H4 (cell line): ENCODE measurements at regions not wholly inside any gene's neighbourhood (a gene's known extent, or its start where the extent isn't known, plus 50 kb on each side); places are given as distances from the start of the nearest gene placed in this dataset.
A peak's percentile ranks its signal among the peaks of the same experiment; 100 is the strongest.
"Not testable (repeated sequence)": the region's sequence is repeated elsewhere in the genome, so short reads cannot be mapped to it uniquely, and the experiment has no call there.

Source experiments
- DNase-seq: peaks from one replicate; pipeline ENCODE4 v3.0.0-alpha.2; 2015; ENCODE audit warnings: low spot score

- no peak for DNase-seq
Observed at GRCh38 chr11:29484548-29484947, 532.3 kb downstream of the KCNA4 start.

GRCh38 chr11:29483831-29484230 lies 533.0 kb downstream of the KCNA4 start:
- DNase-seq: no peak

- no peak for DNase-seq
Observed at GRCh38 chr11:29482510-29482909, 534.3 kb downstream of the KCNA4 start.

DNA sequence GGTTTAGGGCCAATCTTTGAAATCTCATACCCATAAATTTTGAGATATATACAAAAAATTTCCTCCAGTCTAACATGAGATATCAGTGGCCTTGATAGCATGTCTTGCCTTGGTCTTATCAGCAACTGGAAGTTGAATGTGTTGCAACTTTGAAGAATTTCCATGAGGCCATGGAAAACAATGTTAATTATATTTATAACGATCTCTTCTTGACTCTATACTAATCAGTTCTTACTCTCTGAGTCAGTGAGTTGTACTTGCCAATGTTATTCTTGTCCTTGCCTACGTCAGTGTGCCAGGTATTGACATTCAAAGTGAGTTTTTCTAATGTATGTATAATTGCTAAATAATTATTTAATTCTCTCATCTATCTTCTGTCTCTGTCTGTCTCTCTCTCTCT lies 535.1 kb downstream of the KCNA4 start:
- DNase-seq: no peak

DNA sequence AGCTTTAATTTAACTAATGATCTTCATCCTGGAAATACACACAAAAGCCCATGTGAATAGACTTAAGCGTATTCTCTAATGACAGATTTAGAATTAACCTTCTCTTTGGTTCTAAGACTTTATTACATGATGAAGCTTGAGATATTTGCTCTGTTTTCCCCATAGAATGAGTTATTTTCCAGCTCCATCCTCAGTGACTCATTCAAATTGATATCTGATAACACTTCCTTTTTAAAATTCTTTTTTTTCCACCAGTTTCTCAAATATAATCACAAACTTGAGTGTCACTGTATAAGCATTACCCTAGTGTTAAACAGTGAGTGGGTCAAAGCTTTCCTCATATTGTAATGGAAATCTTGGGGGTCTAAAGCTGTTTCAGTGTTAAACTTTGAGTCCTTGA lies 535.8 kb downstream of the KCNA4 start:
- DNase-seq: no peak

GRCh38 chr11:29458252-29458651 lies 558.6 kb downstream of the KCNA4 start:
- no peak for DNase-seq

- no peak for DNase-seq
Observed at GRCh38 chr11:29452146-29452545, 564.7 kb downstream of the KCNA4 start.

- DNase-seq: no peak
Observed at GRCh38 chr11:29449281-29450074, 567.4 kb downstream of the KCNA4 start.

- peak; percentile 21 for DNase-seq
Observed at GRCh38 chr11:29448246-29448877, 568.5 kb downstream of the KCNA4 start.

DNA sequence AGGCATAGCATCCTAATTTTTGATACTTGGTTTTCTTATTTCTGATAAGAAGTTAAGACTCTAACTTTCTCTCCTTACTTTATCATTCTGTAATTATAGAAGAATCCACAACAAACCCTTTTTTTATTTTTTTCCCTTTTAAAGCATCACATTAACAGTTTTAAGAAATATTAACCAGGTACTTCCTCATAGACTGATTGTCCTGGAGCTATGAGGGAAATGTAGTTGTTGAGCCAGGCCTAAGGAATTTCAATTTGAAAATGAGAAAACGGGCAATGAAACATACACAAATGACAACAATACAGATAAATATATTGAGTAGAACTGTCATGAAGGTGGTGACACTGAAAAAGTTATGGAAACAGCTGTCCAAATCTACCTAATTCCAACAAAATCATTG lies 569.0 kb downstream of the KCNA4 start:
- DNase-seq: no peak

DNA sequence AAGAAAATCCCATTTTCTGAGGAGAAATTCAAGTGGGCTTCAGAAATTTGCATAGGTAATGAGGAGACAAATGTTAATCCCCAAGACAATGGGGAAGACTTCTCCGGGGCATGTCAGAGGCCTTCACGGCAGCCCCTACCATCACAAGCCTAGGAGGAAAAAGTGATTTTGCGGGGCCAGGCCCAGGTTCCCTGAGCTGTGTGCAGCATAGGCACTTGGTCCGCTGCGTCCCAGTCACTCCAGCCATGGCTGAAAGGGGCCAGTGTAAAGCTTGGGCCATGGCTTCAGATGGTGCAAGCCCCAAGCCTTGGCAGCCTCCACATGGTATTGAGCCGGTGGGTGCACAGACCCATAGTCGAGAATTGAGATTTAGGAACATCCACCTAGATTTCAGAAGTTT lies 570.7 kb downstream of the KCNA4 start:
- no peak for DNase-seq

- not testable (repeated sequence) for DNase-seq
Observed at GRCh38 chr11:29445191-29445590, 571.6 kb downstream of the KCNA4 start.

GRCh38 chr11:29438815-29439214 lies 578.0 kb downstream of the KCNA4 start:
- DNase-seq: no peak

- peak; percentile 26 for DNase-seq
Observed at GRCh38 chr11:29435421-29435820, 581.4 kb downstream of the KCNA4 start.

DNA sequence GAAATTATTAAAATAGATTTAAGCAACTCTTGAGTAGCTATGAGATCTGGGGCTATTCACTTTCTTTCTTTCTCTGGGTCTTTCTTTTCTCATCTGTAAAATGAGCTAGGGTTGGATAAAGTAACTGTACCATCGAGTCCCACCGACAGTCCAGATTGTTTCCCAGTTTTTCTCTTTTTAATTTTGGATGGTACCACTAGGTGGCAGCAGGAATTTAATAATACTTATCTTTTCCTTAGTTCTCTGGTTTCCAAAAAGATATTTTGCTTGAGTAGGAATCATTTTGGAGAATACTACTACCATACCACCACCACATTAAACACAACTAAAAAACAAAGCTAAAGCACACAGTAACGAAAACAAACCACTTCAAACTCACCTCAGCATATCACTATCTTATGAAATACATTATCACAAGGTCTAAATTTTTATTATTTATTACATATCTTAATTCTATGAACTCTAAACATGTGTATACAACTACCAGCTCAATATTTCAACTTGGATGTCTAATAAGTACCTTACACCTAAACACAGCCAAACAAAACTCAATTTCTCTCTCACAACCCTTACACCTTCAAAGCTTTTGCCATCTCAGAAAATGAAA lies 584.0 kb downstream of the KCNA4 start:
- peak; percentile 11 for DNase-seq

DNA sequence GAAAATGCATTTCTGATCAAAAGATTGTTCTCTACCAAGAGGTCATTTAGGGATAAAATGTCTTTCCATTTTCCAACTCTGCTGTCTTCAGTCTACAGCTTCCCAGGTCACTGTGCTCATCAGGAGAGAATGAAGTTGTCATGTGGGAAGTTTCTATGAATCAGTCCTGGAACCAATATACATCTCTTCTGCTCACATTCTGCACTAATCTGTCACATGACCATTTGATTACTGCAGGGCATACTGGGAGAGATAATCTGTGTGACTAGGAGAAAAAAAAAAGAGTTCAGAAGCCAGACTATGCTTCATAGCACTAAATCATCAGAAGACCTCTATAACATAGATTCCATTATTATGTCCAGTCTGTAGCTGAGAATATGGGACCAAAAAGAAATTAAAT lies 611.5 kb downstream of the KCNA4 start:
- DNase-seq: no peak

- DNase-seq: no peak
Observed at GRCh38 chr11:29395555-29396072, 621.2 kb downstream of the KCNA4 start.

- no peak for DNase-seq
Observed at GRCh38 chr11:29389793-29390192, 627.0 kb downstream of the KCNA4 start.

GRCh38 chr11:29373725-29374124 lies 643.1 kb downstream of the KCNA4 start:
- DNase-seq: no peak

DNA sequence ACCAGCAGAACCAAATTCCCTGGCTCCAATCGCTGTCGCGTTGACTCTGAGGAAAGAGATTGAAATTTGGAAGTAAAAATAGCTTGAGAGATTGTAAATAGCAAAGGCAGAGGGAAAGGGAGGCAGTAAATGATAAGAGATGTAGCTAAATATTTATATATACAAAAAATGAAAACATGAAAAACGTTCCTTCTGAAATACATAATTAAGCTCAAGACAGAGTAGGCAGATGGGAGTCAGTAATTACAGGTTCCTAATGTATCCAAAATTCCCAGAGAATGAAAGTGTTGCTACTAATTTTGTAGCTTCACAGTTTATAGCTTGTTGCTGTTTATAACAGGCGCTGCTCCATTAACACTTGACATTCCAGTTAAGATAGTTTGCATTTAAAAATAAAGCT lies 648.7 kb downstream of the KCNA4 start:
- DNase-seq: no peak

- DNase-seq: no peak
Observed at GRCh38 chr11:29364006-29364405, 652.8 kb downstream of the KCNA4 start.

DNA sequence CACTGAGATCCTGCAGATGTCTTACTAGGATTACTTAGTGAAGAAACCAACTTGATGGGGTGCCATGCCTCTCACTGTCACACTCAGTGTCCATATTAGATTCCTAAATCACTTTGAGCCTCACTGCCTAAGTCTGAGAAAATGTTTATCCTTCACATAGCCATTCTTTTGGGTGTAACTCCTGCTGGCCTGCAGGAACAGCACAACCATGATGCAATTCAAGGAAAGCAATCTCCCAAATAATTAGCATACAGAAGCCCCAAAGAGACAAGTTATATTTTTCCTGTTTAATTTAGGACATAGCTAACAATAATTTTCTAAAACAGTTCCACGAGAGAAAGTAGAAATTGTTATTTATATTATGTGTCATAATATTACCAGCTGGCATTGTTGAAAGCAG lies 655.5 kb downstream of the KCNA4 start:
- DNase-seq: no peak

GRCh38 chr11:29353833-29354232 lies 663.0 kb downstream of the KCNA4 start:
- no peak for DNase-seq
